Lung (tissue), 11 donors: ENCODE measurements at regions not wholly inside any gene's neighbourhood (a gene's known extent, or its start where the extent isn't known, plus 50 kb on each side); places are given as distances from the start of the nearest gene placed in this dataset.

Experiments
- ATAC-seq: fragments of 200-7000 bp; cut with Tn5 transposase; one replicate; pipeline ENCODE4 v1.9.1; 2020; ENCODE audit warnings: moderate number of reproducible peaks; ENCODE audit not compliant: insufficient read depth, low FRiP score
- DNase-seq, 3 donors: peaks; one replicate each; pipeline ENCODE4 v3.0.0-alpha.2; 2013 to 2017
- H3K27ac ChIP-seq, 2 donors: one replicate each; pipeline ENCODE4 v1.5.1; 2013; ENCODE audit warnings: mild to moderate bottlenecking in 2 of 2, moderate library complexity in 2 of 2, control low read depth in 1 of 2, inconsistent platforms in 1 of 2, low read depth in 1 of 2, low read length in 1 of 2
- H3K27me3 ChIP-seq, 3 donors: one replicate each; pipeline ENCODE4 v1.5.1; 2013; ENCODE audit warnings: low read length in 2 of 3; ENCODE audit not compliant: control insufficient read depth in 3 of 3, insufficient read depth in 3 of 3
- H3K36me3 ChIP-seq, 4 donors: one replicate each; pipeline ENCODE4 v1.5.1; 2013; ENCODE audit warnings: low read length in 4 of 4, mild to moderate bottlenecking in 1 of 4, moderate library complexity in 1 of 4; ENCODE audit not compliant: control insufficient read depth in 4 of 4, insufficient read depth in 4 of 4
- H3K4me1 ChIP-seq, 5 donors: one replicate each; pipeline ENCODE4 v1.5.1; 2013; ENCODE audit warnings: low read length in 5 of 5, mild to moderate bottlenecking in 2 of 5, moderate library complexity in 1 of 5; ENCODE audit not compliant: control insufficient read depth in 5 of 5, insufficient read depth in 5 of 5
- H3K4me3 ChIP-seq: one replicate; pipeline ENCODE4 v1.5.1; 2013; ENCODE audit warnings: mild to moderate bottlenecking, control low read depth, moderate library complexity
- H3K9ac ChIP-seq, 2 donors: one replicate each; pipeline ENCODE4 v1.5.1; 2013; ENCODE audit warnings: low read length in 2 of 2, control low read depth in 1 of 2; ENCODE audit not compliant: insufficient read depth in 1 of 2
- H3K9me3 ChIP-seq, 4 donors: one replicate each; pipeline ENCODE4 v1.5.1; 2013; ENCODE audit warnings: low read length in 3 of 4, mild to moderate bottlenecking in 1 of 4, moderate library complexity in 1 of 4; ENCODE audit not compliant: control insufficient read depth in 4 of 4, insufficient read depth in 3 of 4
- CTCF ChIP-seq: IDR thresholded peaks from 2 replicates; pipeline ENCODE4 v1.5.1; 2012; ENCODE audit warnings: mild to moderate bottlenecking; ENCODE audit errors: control extremely low read depth, extremely low read depth
- WGBS, 2 donors: extraction: QIAGEN DNeasy Blood & Tissue Kit; methylation state at CpG; one replicate each; pipeline ENCODE4 v1.1.7; 2013; 5-methylcytosine and 5-hydroxymethylcytosine counted together
- donor health status: control.
- donor health status: control.
- donor health status: Bipolar disorder and iron deficiency.
- donor health status: healthy.
- donor health status: DM: yes; HTN: yes; CAD: no.

- no peaks in the 10 kb centered on the region for H3K27me3 ChIP-seq
These were observed 135.4 kb upstream of the FSHR start for GRCh38 chr2:49289711-49290110.

GRCh38 chr2:49288902-49289700, 134.8 kb upstream of the FSHR start:
- ATAC-seq (no peak), DNase-seq (no peak)
- Histone ChIP-seq H3K4me1 (peaks cover 0 to 14% (median 0%) of the 10 kb centered on the region in 5 donors), H3K27me3 (no peaks in the 10 kb centered on the region), H3K27ac (no peak overlapping the region), H3K9me3 (no peaks in the 10 kb centered on the region), H3K9ac (no peak overlapping the region), H3K4me3 (no peak overlapping the region), H3K36me3 (no peaks in the 10 kb centered on the region)
- WGBS, 2 donors, result 35% methylated on average over 2 of the region's 2 CpGs
- TF ChIP-seq CTCF, result no peak

More at GRCh38 chr2:49289711-49290110, 135.4 kb upstream of the FSHR start:
- DNase-seq (no peak), ATAC-seq (no peak)
- Histone ChIP-seq H3K9ac (no peak overlapping the region), H3K4me1 (peaks cover 0 to 14% (median 0%) of the 10 kb centered on the region in 5 donors), H3K9me3 (no peaks in the 10 kb centered on the region), H3K36me3 (no peaks in the 10 kb centered on the region), H3K27ac (no peak overlapping the region), H3K4me3 (no peak overlapping the region)
- WGBS, 2 donors, result 78 to 85% methylated on average over 2 of the region's 2 CpGs
- TF ChIP-seq CTCF, result no peak

GRCh38 chr2:49288113-49288705, 133.9 kb upstream of the FSHR start:
- Histone ChIP-seq H3K9ac (no peak overlapping the region), H3K4me1 (peaks cover 0 to 14% (median 0%) of the 10 kb centered on the region in 5 donors), H3K27ac (no peak overlapping the region), H3K36me3 (no peaks in the 10 kb centered on the region), H3K9me3 (no peaks in the 10 kb centered on the region), H3K4me3 (no peak overlapping the region), H3K27me3 (no peaks in the 10 kb centered on the region)
- DNase-seq (no peak), ATAC-seq (no peak)
- 86 to 89% methylated on average over 3 of the region's 3 CpGs for WGBS, 2 donors
- no peak for TF ChIP-seq CTCF
